Motor neuron (in vitro differentiated cells): ENCODE measurements at regions not wholly inside any gene's neighbourhood (a gene's known extent, or its start where the extent isn't known, plus 50 kb on each side); places are given as distances from the start of the nearest gene placed in this dataset.

Experiments
- ATAC-seq, 8 experiments: fragments of 200-7000 bp; cut with Tn5 transposase; replicated peaks in 6 of 8; 2 replicates each; pipeline ENCODE4 v1.8.0; 2021; ENCODE audit warnings: mild to moderate bottlenecking in 8 of 8, moderate library complexity in 8 of 8
- H3K27ac ChIP-seq, 2 donors: fragments of 250-450 bp; sonication (Bioruptor Pico); 2 replicates each; pipeline ENCODE4 v1.9.0; 2021; ENCODE audit warnings: antibody characterized with exemption in 2 of 2, mild to moderate bottlenecking in 2 of 2, moderate library complexity in 1 of 2
- H3K4me1 ChIP-seq, 2 donors: fragments of 250-450 bp; sonication (Bioruptor Pico); replicated peaks in 1 of 2; 2 replicates each; pipeline ENCODE4 v1.6.1; 2021; ENCODE audit warnings: antibody characterized with exemption in 2 of 2, mild to moderate bottlenecking in 2 of 2, moderate library complexity in 1 of 2
- H3K4me3 ChIP-seq, 5 donors: fragments of 250-450 bp; sonication (Bioruptor Pico); 2 replicates each; pipeline ENCODE4 v1.9.0; 2021; ENCODE audit warnings: antibody characterized with exemption in 5 of 5, mild to moderate bottlenecking in 5 of 5, moderate library complexity in 4 of 5
- WGBS, 10 experiments: fragments of 450-650 bp; shearing (Covaris generic); methylation state at CpG; one replicate each; pipeline ENCODE4 v1.0.0; 2022; 5-methylcytosine and 5-hydroxymethylcytosine counted together
- in situ Hi-C, 9 experiments: fragments of 400-800 bp; cut with MboI; loops; one replicate each; pipeline ENCODE4 v1.15.0; 2021; ENCODE audit warnings: low sequenced_read_pairs in 9 of 9, low pct_unique_long_range_greater_than_20kb in 2 of 9; ENCODE audit not compliant: unreplicated experiment in 9 of 9

- Histone ChIP-seq H3K27ac (no peak overlapping the region), H3K4me1 (peaks cover 15 to 19% of the 10 kb centered on the region in 2 donors), H3K4me3 (no peak overlapping the region)
- in situ Hi-C loops, result no loop called here
- ATAC-seq, result peak in 3 of 8 experiments; percentile 9 to 80 (median 16)
- 0 to 100% (median 83%) methylated on average over 1 to 6 of the region's 7 CpGs; no CpG with 5 or more reads in 3 of the 10 experiments for WGBS, 10 experiments
Measured at GRCh38 chr10:78332012-78332411, 298.3 kb downstream of the RPS24 start.

- Histone ChIP-seq H3K4me1 (peaks cover 15 to 19% of the 10 kb centered on the region in 2 donors), H3K4me3 (no peak overlapping the region), H3K27ac (no peak overlapping the region)
- no peak for ATAC-seq
- in situ Hi-C loops, result no loop called here
Measured at GRCh38 chr10:78332657-78333056, 299.0 kb downstream of the RPS24 start.

GRCh38 chr10:78333362-78334143, 299.9 kb downstream of the RPS24 start:
- WGBS, 10 experiments, result 81 to 100% (median 99%) methylated on average over 1 to 9 of the region's 9 CpGs; no CpG with 5 or more reads in 2 of the 10 experiments
- Histone ChIP-seq H3K4me1 (peaks cover 15 to 19% of the 10 kb centered on the region in 2 donors), H3K4me3 (no peak overlapping the region), H3K27ac (no peak overlapping the region)
- in situ Hi-C loops, result no loop called here
- ATAC-seq, result no peak

- Histone ChIP-seq H3K4me3 (no peak overlapping the region), H3K27ac (peak overlapping the region; percentile 15 to 71), H3K4me1 (peaks cover 15 to 22% of the 10 kb centered on the region in 2 donors)
- ATAC-seq, result no peak
- in situ Hi-C loops, result no loop called here
- WGBS, 10 experiments, result no CpG with 5 or more reads among the region's 1 CpG
Measured at GRCh38 chr10:78335371-78335690, 301.7 kb downstream of the RPS24 start.

GRCh38 chr10:78335691-78336401, 302.2 kb downstream of the RPS24 start:
- in situ Hi-C loops, result no loop called here
- peak in 5 of 8 experiments; percentile 47 to 82 (median 58) for ATAC-seq
- 17 to 80% (median 38%) methylated on average over 1 to 3 of the region's 5 CpGs; no CpG with 5 or more reads in 6 of the 10 experiments for WGBS, 10 experiments

GRCh38 chr10:78336402-78336791, 302.7 kb downstream of the RPS24 start:
- ATAC-seq, result peak in 6 of 8 experiments; percentile 10 to 65 (median 30)
- Histone ChIP-seq H3K27ac (peak overlapping the region; percentile 22 to 71), H3K4me3 (no peak overlapping the region), H3K4me1 (peaks cover 15 to 22% of the 10 kb centered on the region in 2 donors)
- 13 to 86% (median 50%) methylated on average over 1 to 2 of the region's 2 CpGs; no CpG with 5 or more reads in 7 of the 10 experiments for WGBS, 10 experiments
- in situ Hi-C loops, result no loop called here

More at GRCh38 chr10:78335691-78336401, 302.2 kb downstream of the RPS24 start:
- Histone ChIP-seq H3K4me3 (no peak overlapping the region), H3K27ac (peak overlapping the region; percentile 22 to 71), H3K4me1 (peaks cover 15 to 22% of the 10 kb centered on the region in 2 donors)

- in situ Hi-C loops, result no loop called here
- peak overlapping the region; percentile 22 to 71 for H3K27ac ChIP-seq
- H3K4me1 ChIP-seq, result peaks cover 15 to 22% of the 10 kb centered on the region in 2 donors
- WGBS, 10 experiments, result 61 to 100% (median 100%) methylated on average over 1 to 2 of the region's 4 CpGs; no CpG with 5 or more reads in 4 of the 10 experiments
- no peak overlapping the region for H3K4me3 ChIP-seq
- ATAC-seq, result no peak
Measured at GRCh38 chr10:78337016-78337415, 303.4 kb downstream of the RPS24 start.

- Histone ChIP-seq H3K4me3 (no peak overlapping the region), H3K27ac (no peak overlapping the region), H3K4me1 (peaks cover 17 to 22% of the 10 kb centered on the region in 2 donors)
- WGBS, 10 experiments, result 60 to 100% (median 88%) methylated on average over 1 to 6 of the region's 10 CpGs; no CpG with 5 or more reads in 2 of the 10 experiments
- peak in 1 of 8 experiments; percentile 24 for ATAC-seq
- in situ Hi-C loops, result no loop called here
Measured at GRCh38 chr10:78337646-78338391, 304.2 kb downstream of the RPS24 start.

GRCh38 chr10:78338717-78339116, 305.1 kb downstream of the RPS24 start:
- Histone ChIP-seq H3K27ac (no peak overlapping the region), H3K4me1 (peaks cover 24 to 29% of the 10 kb centered on the region in 2 donors), H3K4me3 (no peak overlapping the region)
- no peak for ATAC-seq
- 50 to 100% (median 90%) methylated on average over 1 to 4 of the region's 4 CpGs; no CpG with 5 or more reads in 4 of the 10 experiments for WGBS, 10 experiments
- in situ Hi-C loops, result no loop called here

- Histone ChIP-seq H3K4me3 (no peak overlapping the region), H3K4me1 (peaks cover 24 to 29% of the 10 kb centered on the region in 2 donors), H3K27ac (no peak overlapping the region)
- in situ Hi-C loops, result no loop called here
- ATAC-seq, result no peak
- 0 to 92% (median 20%) methylated on average over 1 to 4 of the region's 4 CpGs; no CpG with 5 or more reads in 3 of the 10 experiments for WGBS, 10 experiments
Measured at GRCh38 chr10:78339251-78339650, 305.6 kb downstream of the RPS24 start.

GRCh38 chr10:78341953-78342614, 308.4 kb downstream of the RPS24 start:
- ATAC-seq, result no peak
- Histone ChIP-seq H3K4me1 (peaks cover 9 to 10% of the 10 kb centered on the region in 2 donors), H3K4me3 (no peak overlapping the region), H3K27ac (no peak overlapping the region)
- WGBS, 10 experiments, result 60 to 100% (median 85%) methylated on average over 1 to 3 of the region's 8 CpGs; no CpG with 5 or more reads in 4 of the 10 experiments
- in situ Hi-C loops, result no loop called here

GRCh38 chr10:78342827-78343653, 309.4 kb downstream of the RPS24 start:
- in situ Hi-C loops, result no loop called here
- H3K4me1 ChIP-seq, result peaks cover 9 to 10% of the 10 kb centered on the region in 2 donors
- no peak overlapping the region for H3K4me3 ChIP-seq
- 20 to 100% (median 71%) methylated on average over 1 to 9 of the region's 11 CpGs; no CpG with 5 or more reads in 1 of the 10 experiments for WGBS, 10 experiments
- H3K27ac ChIP-seq, result peak overlapping the region in 1 of 2 donors; percentile 44
- ATAC-seq, result peak in 5 of 8 experiments; percentile 55 to 77 (median 63)
